Chondrocyte (in vitro differentiated cells): ENCODE measurements at regions not wholly inside any gene's neighbourhood (a gene's known extent, or its start where the extent isn't known, plus 50 kb on each side); places are given as distances from the start of the nearest gene placed in this dataset.

Experiments used
- DNase-seq: peaks from one replicate; pipeline ENCODE4 v3.0.0; 2021; ENCODE audit warnings: mixed read lengths, low spot score
- H3K27ac Mint-ChIP-seq: one replicate; pipeline ENCODE4 v1.8.0; 2021; ENCODE audit warnings: mild to moderate bottlenecking, moderate library complexity, mixed read lengths; ENCODE audit not compliant: unreplicated experiment
- H3K27me3 Mint-ChIP-seq: 2 replicates; pipeline ENCODE4 v1.8.0; 2021; ENCODE audit warnings: low read depth, mixed read lengths
- H3K36me3 Mint-ChIP-seq: 2 replicates; pipeline ENCODE4 v1.8.0; 2021; ENCODE audit warnings: low read depth, mixed read lengths
- H3K4me1 Mint-ChIP-seq: 2 replicates; pipeline ENCODE4 v1.8.0; 2021; ENCODE audit warnings: low read depth, mild to moderate bottlenecking, mixed read lengths
- H3K4me3 Mint-ChIP-seq: one replicate; pipeline ENCODE4 v1.8.0; 2021; ENCODE audit warnings: mild to moderate bottlenecking, moderate library complexity, mixed read lengths; ENCODE audit not compliant: unreplicated experiment
- H3K9me3 Mint-ChIP-seq: 2 replicates; pipeline ENCODE4 v1.8.0; 2021; ENCODE audit warnings: low read depth, mixed read lengths
- TF ChIP-seq, protein P1 (sequence below): fragments of 200-600 bp; sonication (generic); IDR thresholded peaks from 2 replicates; pipeline ENCODE4 v1.5.0; 2021; ENCODE audit warnings: antibody characterized with exemption, mild to moderate bottlenecking, moderate library complexity

DNA sequence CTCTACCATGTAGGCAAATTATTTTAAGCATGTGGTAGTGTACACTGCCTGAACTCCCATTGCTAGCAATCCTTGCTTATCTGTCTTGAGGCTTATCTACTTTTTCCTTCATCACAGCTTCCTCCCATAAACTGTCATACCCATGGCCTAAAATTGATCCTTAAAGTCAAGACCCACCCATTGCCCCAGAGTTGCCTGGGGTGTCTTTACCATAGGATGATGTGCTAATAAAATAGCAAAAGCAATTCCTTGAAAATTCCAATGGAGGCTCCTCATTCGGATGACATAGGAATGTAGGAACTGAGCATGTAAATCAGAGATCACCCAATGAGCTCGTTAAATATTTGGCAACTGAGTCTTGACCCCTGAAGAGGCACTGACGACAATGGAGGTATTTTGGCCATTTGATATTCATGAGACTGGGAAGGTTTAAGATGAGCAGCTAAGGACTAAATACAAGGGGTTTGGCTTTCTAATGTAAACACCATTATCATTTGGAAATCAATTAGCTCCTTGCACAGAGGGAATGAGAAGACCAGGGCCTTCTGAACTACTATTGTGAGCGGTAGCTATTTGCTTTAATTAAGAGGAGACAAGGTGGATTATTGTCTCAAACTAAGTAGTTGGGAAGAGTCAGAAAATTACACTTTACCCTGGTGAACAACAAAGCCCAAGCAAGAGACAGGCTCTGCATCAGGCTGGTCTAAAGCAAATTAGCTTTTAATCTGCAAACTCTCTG lies 234.9 kb downstream of the GATA3 start:
- Mint-ChIP-seq H3K27ac (no peak overlapping the region), H3K9me3 (no peaks in the 10 kb centered on the region), H3K36me3 (no peaks in the 10 kb centered on the region), H3K27me3 (peaks cover 8% of the 10 kb centered on the region), H3K4me1 (no peaks in the 10 kb centered on the region), H3K4me3 (no peak overlapping the region)
- TF ChIP-seq, protein P1, sequence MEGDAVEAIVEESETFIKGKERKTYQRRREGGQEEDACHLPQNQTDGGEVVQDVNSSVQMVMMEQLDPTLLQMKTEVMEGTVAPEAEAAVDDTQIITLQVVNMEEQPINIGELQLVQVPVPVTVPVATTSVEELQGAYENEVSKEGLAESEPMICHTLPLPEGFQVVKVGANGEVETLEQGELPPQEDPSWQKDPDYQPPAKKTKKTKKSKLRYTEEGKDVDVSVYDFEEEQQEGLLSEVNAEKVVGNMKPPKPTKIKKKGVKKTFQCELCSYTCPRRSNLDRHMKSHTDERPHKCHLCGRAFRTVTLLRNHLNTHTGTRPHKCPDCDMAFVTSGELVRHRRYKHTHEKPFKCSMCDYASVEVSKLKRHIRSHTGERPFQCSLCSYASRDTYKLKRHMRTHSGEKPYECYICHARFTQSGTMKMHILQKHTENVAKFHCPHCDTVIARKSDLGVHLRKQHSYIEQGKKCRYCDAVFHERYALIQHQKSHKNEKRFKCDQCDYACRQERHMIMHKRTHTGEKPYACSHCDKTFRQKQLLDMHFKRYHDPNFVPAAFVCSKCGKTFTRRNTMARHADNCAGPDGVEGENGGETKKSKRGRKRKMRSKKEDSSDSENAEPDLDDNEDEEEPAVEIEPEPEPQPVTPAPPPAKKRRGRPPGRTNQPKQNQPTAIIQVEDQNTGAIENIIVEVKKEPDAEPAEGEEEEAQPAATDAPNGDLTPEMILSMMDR = no peak
- DNase-seq = no peak

DNA sequence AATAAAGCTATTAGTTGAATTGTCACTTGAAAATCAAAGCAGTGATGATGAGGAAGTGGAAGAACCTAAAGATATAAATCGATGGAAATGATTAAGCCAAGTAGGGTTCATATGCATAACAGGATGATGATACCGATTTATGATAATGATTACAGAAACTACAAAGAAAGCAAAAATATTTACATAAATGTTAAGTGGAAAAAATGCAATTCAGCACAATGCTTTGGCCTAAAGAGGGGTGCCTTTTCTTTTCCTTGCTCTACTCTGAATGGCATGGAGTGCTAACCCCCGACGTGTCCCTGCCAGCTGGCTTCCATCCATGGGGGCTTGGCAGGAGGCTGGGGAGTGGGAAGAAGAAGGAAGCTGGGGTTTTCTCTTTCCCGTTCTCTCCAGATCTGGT lies 240.3 kb downstream of the GATA3 start:
- TF ChIP-seq, protein P1 = no peak
- Mint-ChIP-seq H3K27me3 (peaks cover 23% of the 10 kb centered on the region), H3K4me3 (no peak overlapping the region), H3K27ac (no peak overlapping the region), H3K36me3 (no peaks in the 10 kb centered on the region), H3K9me3 (no peaks in the 10 kb centered on the region), H3K4me1 (no peaks in the 10 kb centered on the region)
- DNase-seq = no peak

DNA sequence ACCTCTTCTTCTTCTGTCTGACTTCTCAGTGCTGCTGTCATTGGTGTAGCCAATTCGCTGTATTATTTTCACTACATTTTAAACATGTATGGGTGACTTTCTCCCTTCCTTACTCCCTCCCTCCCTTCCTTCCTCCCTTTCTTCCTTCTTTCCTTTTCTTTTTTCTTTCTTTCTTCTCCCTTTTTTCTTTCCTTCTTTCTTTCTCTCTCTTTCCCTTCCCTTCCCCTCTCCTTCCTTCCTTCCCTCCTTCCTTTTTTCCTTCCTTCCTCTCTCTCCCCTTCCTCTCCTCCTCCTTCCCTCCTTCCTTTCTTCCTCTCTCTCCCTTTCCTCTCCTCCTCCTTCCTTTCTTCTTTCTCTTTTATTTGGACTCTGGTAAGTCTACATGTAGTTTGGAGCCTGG lies 240.8 kb downstream of the GATA3 start:
- H3K27me3 Mint-ChIP-seq = peaks cover 22% of the 10 kb centered on the region
- H3K4me1 Mint-ChIP-seq = no peaks in the 10 kb centered on the region
- H3K27ac Mint-ChIP-seq = no peak overlapping the region
- H3K36me3 Mint-ChIP-seq = no peaks in the 10 kb centered on the region
- no peak for DNase-seq
- no peak overlapping the region for H3K4me3 Mint-ChIP-seq
- TF ChIP-seq, protein P1 = no peak
- H3K9me3 Mint-ChIP-seq = no peaks in the 10 kb centered on the region

DNA sequence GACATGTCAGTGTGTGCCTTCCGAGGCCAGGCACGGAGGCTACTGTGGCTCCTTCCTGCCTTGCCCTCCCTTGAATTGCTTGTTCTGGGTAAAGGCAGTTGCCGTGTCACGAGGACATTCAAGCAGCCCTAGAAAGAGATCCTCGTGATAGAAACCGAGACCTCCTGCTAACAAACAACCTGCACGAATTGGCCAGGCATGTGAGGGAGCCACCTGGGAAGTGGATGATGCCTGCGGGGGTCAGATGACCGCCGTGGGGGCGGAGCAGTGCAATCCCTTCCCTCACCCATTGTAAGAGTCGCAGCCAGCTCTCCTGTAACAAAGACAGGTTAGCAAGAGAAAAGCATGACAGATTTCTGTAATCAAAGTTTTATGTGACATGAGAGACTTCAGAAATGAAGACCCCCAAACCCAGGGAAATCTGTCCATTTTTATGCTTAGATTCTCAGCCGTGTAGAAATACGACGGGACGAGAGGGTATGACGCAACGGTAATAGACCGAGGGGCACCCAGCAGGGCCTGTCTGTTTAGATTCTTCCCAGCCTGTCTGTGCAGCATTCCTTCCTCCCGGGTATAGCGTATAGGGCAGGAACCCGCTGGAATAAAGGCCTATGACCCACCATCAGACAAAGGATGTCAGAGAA lies 241.7 kb downstream of the GATA3 start:
- Mint-ChIP-seq H3K4me3 (no peak overlapping the region), H3K27ac (no peak overlapping the region), H3K36me3 (no peaks in the 10 kb centered on the region), H3K27me3 (peaks cover 15% of the 10 kb centered on the region), H3K9me3 (no peaks in the 10 kb centered on the region), H3K4me1 (no peaks in the 10 kb centered on the region)
- TF ChIP-seq, protein P1 = no peak
- DNase-seq = no peak

DNA sequence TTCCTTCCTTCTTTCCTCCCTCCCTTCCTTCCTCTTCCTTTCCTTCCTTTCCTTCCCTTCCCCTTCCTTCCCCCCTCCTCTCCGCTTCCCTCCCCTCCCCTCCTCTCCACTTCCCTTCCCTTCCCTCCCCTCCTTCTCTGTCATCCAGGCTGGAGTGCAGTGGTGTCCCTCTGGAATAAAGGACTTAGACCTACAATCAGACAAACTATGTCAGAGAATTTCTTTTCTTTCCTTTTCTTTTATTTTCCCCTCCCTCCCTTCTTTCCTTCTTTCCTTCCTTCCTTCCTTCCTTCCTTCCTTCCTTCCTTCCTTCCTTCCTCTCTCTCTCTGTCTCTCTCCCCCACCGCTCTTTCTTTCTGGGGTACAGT lies 242.2 kb downstream of the GATA3 start:
- TF ChIP-seq, protein P1 = no peak
- H3K27ac Mint-ChIP-seq = no peak overlapping the region

More for the DNA sequence above, 242.2 kb downstream of the GATA3 start:
- Mint-ChIP-seq H3K9me3 (no peaks in the 10 kb centered on the region), H3K4me1 (no peaks in the 10 kb centered on the region), H3K36me3 (no peaks in the 10 kb centered on the region), H3K4me3 (no peak overlapping the region), H3K27me3 (peaks cover 15% of the 10 kb centered on the region)
- DNase-seq = no peak
